OCI-LY7 (cell line): ENCODE measurements at regions not wholly inside any gene's neighbourhood (a gene's known extent, or its start where the extent isn't known, plus 50 kb on each side); places are given as distances from the start of the nearest gene placed in this dataset.

ENCODE experiments used
- BruUV-seq: library from RNA; stranded (reverse); fragments of 400-500 nt; replicated peaks from 2 replicates; lab custom pipeline; 2021; lab: Mats Ljungman, UMichigan
- CTCF ChIA-PET: fragments of 300-600 bp; sonication (Branson Sonifier 250); formaldehyde crosslinking; loops from one replicate; lab custom pipeline; 2022; ENCODE audit warnings: antibody characterized with exemption; ENCODE audit not compliant: unreplicated experiment; lab: Charles Lee
- POLR2A ChIA-PET: fragments of 300-600 bp; sonication (Branson Sonifier 250); formaldehyde crosslinking; loops from one replicate; lab custom pipeline; 2022; ENCODE audit warnings: antibody characterized with exemption; lab: Charles Lee
- DNase-seq: peaks from one replicate; pipeline ENCODE4 v3.0.0-alpha.2; 2015; ENCODE audit warnings: low spot score
- H2AFZ ChIP-seq: fragments of 200-600 bp; sonication (generic), shearing (Covaris generic); 2 replicates; pipeline ENCODE4 v1.6.1; 2014; ENCODE audit warnings: mild to moderate bottlenecking, antibody characterized with exemption, low read length, moderate library complexity
- H3K27ac ChIP-seq: fragments of 200-600 bp; sonication (generic); 2 replicates; pipeline ENCODE4 v1.5.1; 2014; ENCODE audit warnings: mixed run types, low read depth, mild to moderate bottlenecking, moderate library complexity, low read length, inconsistent platforms; ENCODE audit not compliant: poor library complexity, severe bottlenecking
- H3K36me3 ChIP-seq: fragments of 200-600 bp; sonication (generic); 2 replicates; pipeline ENCODE4 v1.6.1; 2014; ENCODE audit warnings: mild to moderate bottlenecking, antibody characterized with exemption, low read length, moderate library complexity, mixed read lengths; ENCODE audit not compliant: insufficient read depth
- H3K4me1 ChIP-seq: fragments of 200-600 bp; sonication (generic); 2 replicates; pipeline ENCODE4 v1.5.1; 2014; ENCODE audit warnings: mild to moderate bottlenecking, low read length; ENCODE audit not compliant: insufficient read depth, poor library complexity, severe bottlenecking
- H3K4me2 ChIP-seq: fragments of 200-600 bp; sonication (generic); 2 replicates; pipeline ENCODE4 v1.6.1; 2014; ENCODE audit warnings: mild to moderate bottlenecking, low read length
- H3K4me3 ChIP-seq: fragments of 200-600 bp; sonication (generic); 2 replicates; pipeline ENCODE4 v1.5.1; 2014; ENCODE audit warnings: mild to moderate bottlenecking, low read depth, low read length; ENCODE audit not compliant: poor library complexity, severe bottlenecking
- H3K79me2 ChIP-seq: fragments of 200-600 bp; sonication (generic); 2 replicates; pipeline ENCODE4 v1.6.1; 2016; ENCODE audit warnings: low read depth, mild to moderate bottlenecking, low read length, moderate library complexity, mixed read lengths; ENCODE audit not compliant: insufficient read depth
- H3K9me2 ChIP-seq: fragments of 200-600 bp; sonication (generic); 2 replicates; pipeline ENCODE4 v1.6.1; 2016; ENCODE audit warnings: mild to moderate bottlenecking, low read length, mixed read lengths; ENCODE audit not compliant: insufficient read depth
- H3K9me3 ChIP-seq: fragments of 200-600 bp; sonication (generic); 2 replicates; pipeline ENCODE4 v1.6.1; 2014; ENCODE audit warnings: mild to moderate bottlenecking, mixed run types, low read length, mixed read lengths
- H4K20me1 ChIP-seq: fragments of 200-600 bp; sonication (generic); 2 replicates; pipeline ENCODE4 v1.6.1; 2014; ENCODE audit warnings: mild to moderate bottlenecking, antibody characterized with exemption, low read length, moderate library complexity, mixed read lengths; ENCODE audit not compliant: insufficient read depth
- CTCF ChIP-seq: fragments of 200-600 bp; sonication (generic); conservative IDR thresholded peaks from 2 replicates; pipeline ENCODE4 v1.5.1; 2014; ENCODE audit warnings: mild to moderate bottlenecking, antibody characterized with exemption, low read length, moderate library complexity, mixed read lengths
- EZH2phosphoT487 ChIP-seq: fragments of 200-600 bp; sonication (generic); IDR thresholded peaks from 2 replicates; pipeline ENCODE4 v1.6.1; 2018; ENCODE audit warnings: low read depth, borderline replicate concordance, mild to moderate bottlenecking, mixed run types, antibody characterized with exemption, low read length, moderate library complexity, mixed read lengths
- intact Hi-C: fragments of 100-400 bp; cut with micrococcal nuclease; formaldehyde crosslinking; loops from one replicate; pipeline ENCODE4 v1.10.0; 2022; ENCODE audit not compliant: unreplicated experiment

- no peak overlapping the region for H3K4me2 ChIP-seq
- no peak for DNase-seq
- H3K36me3 ChIP-seq = no peaks in the 10 kb centered on the region
- TF ChIP-seq EZH2phosphoT487 (no peak), CTCF (no peak)
- CTCF ChIA-PET = no interaction called here
- no peak overlapping the region for H3K27ac ChIP-seq
- H2AFZ ChIP-seq = no peak overlapping the region
- POLR2A ChIA-PET = no interaction called here
- no peak overlapping the region for H3K4me3 ChIP-seq
- no peaks in the 10 kb centered on the region for H3K9me3 ChIP-seq
- no peaks in the 10 kb centered on the region for H4K20me1 ChIP-seq
- H3K4me1 ChIP-seq = no peaks in the 10 kb centered on the region
- no peaks in the 10 kb centered on the region for H3K79me2 ChIP-seq
- no TSS peak for BruUV-seq
- intact Hi-C loops = no loop called here
- H3K9me2 ChIP-seq = no peaks in the 10 kb centered on the region
These were observed 569.4 kb downstream of the TRAM1L1 start for GRCh38 chr4:116515959-116516358.

GRCh38 chr4:116512552-116512951 is 572.8 kb downstream of the TRAM1L1 start:
- intact Hi-C loops = no loop called here
- H3K4me3 ChIP-seq = no peak overlapping the region
- no peaks in the 10 kb centered on the region for H3K36me3 ChIP-seq
- no peak overlapping the region for H3K4me2 ChIP-seq
- no peak overlapping the region for H3K27ac ChIP-seq
- ChIA-PET CTCF (no interaction called here), POLR2A (no interaction called here)
- DNase-seq = no peak
- no peaks in the 10 kb centered on the region for H3K9me3 ChIP-seq
- no peak for TF ChIP-seq CTCF
- no peak for TF ChIP-seq EZH2phosphoT487
- H4K20me1 ChIP-seq = no peaks in the 10 kb centered on the region
- BruUV-seq = no TSS peak
- H3K9me2 ChIP-seq = no peaks in the 10 kb centered on the region
- no peaks in the 10 kb centered on the region for H3K4me1 ChIP-seq
- no peaks in the 10 kb centered on the region for H3K79me2 ChIP-seq
- no peak overlapping the region for H2AFZ ChIP-seq

- no peak for TF ChIP-seq CTCF
- no peak for TF ChIP-seq EZH2phosphoT487
- H3K9me2 ChIP-seq = no peaks in the 10 kb centered on the region
- H4K20me1 ChIP-seq = no peaks in the 10 kb centered on the region
- DNase-seq = no peak
- no peak overlapping the region for H3K4me3 ChIP-seq
- intact Hi-C loops = no loop called here
- H3K27ac ChIP-seq = no peak overlapping the region
- no peaks in the 10 kb centered on the region for H3K4me1 ChIP-seq
- ChIA-PET CTCF (no interaction called here), POLR2A (no interaction called here)
- H3K9me3 ChIP-seq = no peaks in the 10 kb centered on the region
- H3K79me2 ChIP-seq = no peaks in the 10 kb centered on the region
- H2AFZ ChIP-seq = no peak overlapping the region
- BruUV-seq = no TSS peak
- H3K36me3 ChIP-seq = no peaks in the 10 kb centered on the region
- H3K4me2 ChIP-seq = no peak overlapping the region
These were observed 583.4 kb downstream of the TRAM1L1 start for GRCh38 chr4:116501954-116502353.
